ENCODE measurements at regions not wholly inside any gene's neighbourhood (a gene's known extent, or its start where the extent isn't known, plus 50 kb on each side); places are given as distances from the start of the nearest gene placed in this dataset.

DNA sequence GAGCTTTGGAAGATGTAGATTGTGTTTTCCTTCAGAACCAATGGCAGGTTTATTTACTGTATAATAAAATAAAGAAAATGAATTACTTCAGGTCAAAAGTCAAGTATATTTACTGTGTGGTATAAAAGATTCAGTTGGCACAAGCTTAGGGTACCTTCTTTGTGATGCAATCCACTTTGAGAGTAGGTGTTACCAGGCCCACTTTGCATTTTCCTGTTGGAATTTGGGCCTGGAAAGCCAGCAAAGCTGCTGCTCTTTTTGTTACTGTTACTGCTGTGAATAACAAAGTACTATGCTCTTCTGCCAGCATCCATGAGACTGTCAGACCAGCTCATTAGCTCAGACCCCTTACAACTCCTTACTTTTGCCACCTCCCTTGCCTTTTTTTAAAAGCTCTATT is 649.0 kb upstream of the SEL1L start:
- ATAC-seq, result no peak
- Histone ChIP-seq H3K36me3 (no peaks in the 10 kb centered on the region), H3K27ac (no peak overlapping the region), H3K27me3 (no peaks in the 10 kb centered on the region), H3K9me3 (no peaks in the 10 kb centered on the region), H3K4me3 (no peak overlapping the region), H3K4me1 (no peaks in the 10 kb centered on the region)
- intact Hi-C loops (cut with DNase I), result no loop called here
- no peak for DNase-seq
- TF ChIP-seq, protein P1, sequence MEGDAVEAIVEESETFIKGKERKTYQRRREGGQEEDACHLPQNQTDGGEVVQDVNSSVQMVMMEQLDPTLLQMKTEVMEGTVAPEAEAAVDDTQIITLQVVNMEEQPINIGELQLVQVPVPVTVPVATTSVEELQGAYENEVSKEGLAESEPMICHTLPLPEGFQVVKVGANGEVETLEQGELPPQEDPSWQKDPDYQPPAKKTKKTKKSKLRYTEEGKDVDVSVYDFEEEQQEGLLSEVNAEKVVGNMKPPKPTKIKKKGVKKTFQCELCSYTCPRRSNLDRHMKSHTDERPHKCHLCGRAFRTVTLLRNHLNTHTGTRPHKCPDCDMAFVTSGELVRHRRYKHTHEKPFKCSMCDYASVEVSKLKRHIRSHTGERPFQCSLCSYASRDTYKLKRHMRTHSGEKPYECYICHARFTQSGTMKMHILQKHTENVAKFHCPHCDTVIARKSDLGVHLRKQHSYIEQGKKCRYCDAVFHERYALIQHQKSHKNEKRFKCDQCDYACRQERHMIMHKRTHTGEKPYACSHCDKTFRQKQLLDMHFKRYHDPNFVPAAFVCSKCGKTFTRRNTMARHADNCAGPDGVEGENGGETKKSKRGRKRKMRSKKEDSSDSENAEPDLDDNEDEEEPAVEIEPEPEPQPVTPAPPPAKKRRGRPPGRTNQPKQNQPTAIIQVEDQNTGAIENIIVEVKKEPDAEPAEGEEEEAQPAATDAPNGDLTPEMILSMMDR (IDR thresholded peaks at IDR 0.05), result no peak

GRCh38 chr14:82190742-82191141 is 657.1 kb upstream of the SEL1L start:
- Histone ChIP-seq H3K4me1 (no peaks in the 10 kb centered on the region), H3K27me3 (no peaks in the 10 kb centered on the region), H3K4me3 (no peak overlapping the region), H3K36me3 (no peaks in the 10 kb centered on the region), H3K9me3 (no peaks in the 10 kb centered on the region), H3K27ac (no peak overlapping the region)
- intact Hi-C loops (cut with DNase I), result no loop called here
- DNase-seq (no peak), ATAC-seq (no peak)
- TF ChIP-seq, protein P1 (IDR thresholded peaks at IDR 0.05), result no peak

GRCh38 chr14:82192387-82192786 is 658.7 kb upstream of the SEL1L start:
- TF ChIP-seq, protein P1 (IDR thresholded peaks at IDR 0.05), result no peak
- intact Hi-C loops (cut with DNase I), result no loop called here

DNA sequence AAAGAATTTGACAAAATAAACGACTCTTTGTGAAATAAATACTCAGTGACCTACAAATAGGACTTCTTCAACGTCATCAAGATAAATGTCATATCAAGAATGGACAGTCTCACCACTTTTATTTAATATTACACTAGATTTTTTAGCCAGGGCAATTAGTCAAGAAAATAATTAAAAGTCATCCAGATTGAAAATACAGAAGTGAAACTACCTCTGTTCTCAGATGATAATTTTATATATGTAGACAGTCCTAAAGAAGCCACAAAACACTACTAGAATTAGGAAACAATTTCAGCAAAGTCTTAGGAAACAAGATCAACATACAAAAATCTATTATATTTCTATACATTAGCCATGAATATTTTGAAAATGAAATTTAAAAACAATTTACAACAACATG is 689.6 kb upstream of the SEL1L start:
- no peaks in the 10 kb centered on the region for H3K36me3 ChIP-seq
- intact Hi-C loops (cut with DNase I), result no loop called here
- no peak overlapping the region for H3K4me3 ChIP-seq
- DNase-seq (no peak), ATAC-seq (no peak)
- H3K27me3 ChIP-seq, result no peaks in the 10 kb centered on the region
- no peak overlapping the region for H3K27ac ChIP-seq
- H3K9me3 ChIP-seq, result no peaks in the 10 kb centered on the region
- no peaks in the 10 kb centered on the region for H3K4me1 ChIP-seq
- TF ChIP-seq, protein P1 (IDR thresholded peaks at IDR 0.05), result no peak

More at GRCh38 chr14:82192387-82192786, 658.7 kb upstream of the SEL1L start:
- Histone ChIP-seq H3K36me3 (no peaks in the 10 kb centered on the region), H3K27me3 (no peaks in the 10 kb centered on the region), H3K27ac (no peak overlapping the region), H3K4me3 (no peak overlapping the region), H3K4me1 (no peaks in the 10 kb centered on the region), H3K9me3 (no peaks in the 10 kb centered on the region)
- DNase-seq (no peak), ATAC-seq (no peak)

- Histone ChIP-seq H3K27me3 (no peaks in the 10 kb centered on the region), H3K4me1 (no peaks in the 10 kb centered on the region), H3K27ac (no peak overlapping the region), H3K4me3 (no peak overlapping the region), H3K9me3 (no peaks in the 10 kb centered on the region), H3K36me3 (no peaks in the 10 kb centered on the region)
- DNase-seq, result no peak
- intact Hi-C loops (cut with DNase I), result no loop called here
- ATAC-seq, result no peak
- TF ChIP-seq, protein P1 (IDR thresholded peaks at IDR 0.05), result no peak
Observed at GRCh38 chr14:82224610-82225009, 691.0 kb upstream of the SEL1L start.

- intact Hi-C loops (cut with DNase I), result no loop called here
- TF ChIP-seq, protein P1 (IDR thresholded peaks at IDR 0.05), result no peak
- no peak overlapping the region for H3K4me3 ChIP-seq
- DNase-seq (no peak), ATAC-seq (no peak)
- no peaks in the 10 kb centered on the region for H3K27me3 ChIP-seq
- no peaks in the 10 kb centered on the region for H3K9me3 ChIP-seq
- H3K4me1 ChIP-seq, result no peaks in the 10 kb centered on the region
- no peaks in the 10 kb centered on the region for H3K36me3 ChIP-seq
- no peak overlapping the region for H3K27ac ChIP-seq
Observed at GRCh38 chr14:82230748-82231147, 697.1 kb upstream of the SEL1L start.
